ENCODE measurements at regions not wholly inside any gene's neighbourhood (a gene's known extent, or its start where the extent isn't known, plus 50 kb on each side); places are given as distances from the start of the nearest gene placed in this dataset.

DNA sequence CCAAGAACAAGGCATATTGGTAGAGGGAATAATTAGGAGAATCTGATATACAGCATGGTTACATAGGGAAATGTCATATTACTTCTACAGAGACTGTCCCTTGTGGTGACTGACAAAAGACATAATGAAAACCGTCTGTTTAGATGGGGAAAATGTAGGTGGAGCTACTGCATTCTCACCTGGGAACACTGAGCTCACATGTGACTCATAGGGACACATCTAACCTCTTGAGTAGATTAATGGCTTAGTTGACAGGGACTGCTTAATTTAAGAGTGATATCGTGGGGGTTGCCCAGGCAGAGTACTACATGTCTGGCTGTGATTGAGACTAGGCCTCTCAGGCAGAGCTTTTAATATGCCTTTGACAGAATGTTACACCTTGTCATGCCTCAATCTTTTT is 235.3 kb upstream of the ZFP64 start:
- TF ChIP-seq, protein P1, sequence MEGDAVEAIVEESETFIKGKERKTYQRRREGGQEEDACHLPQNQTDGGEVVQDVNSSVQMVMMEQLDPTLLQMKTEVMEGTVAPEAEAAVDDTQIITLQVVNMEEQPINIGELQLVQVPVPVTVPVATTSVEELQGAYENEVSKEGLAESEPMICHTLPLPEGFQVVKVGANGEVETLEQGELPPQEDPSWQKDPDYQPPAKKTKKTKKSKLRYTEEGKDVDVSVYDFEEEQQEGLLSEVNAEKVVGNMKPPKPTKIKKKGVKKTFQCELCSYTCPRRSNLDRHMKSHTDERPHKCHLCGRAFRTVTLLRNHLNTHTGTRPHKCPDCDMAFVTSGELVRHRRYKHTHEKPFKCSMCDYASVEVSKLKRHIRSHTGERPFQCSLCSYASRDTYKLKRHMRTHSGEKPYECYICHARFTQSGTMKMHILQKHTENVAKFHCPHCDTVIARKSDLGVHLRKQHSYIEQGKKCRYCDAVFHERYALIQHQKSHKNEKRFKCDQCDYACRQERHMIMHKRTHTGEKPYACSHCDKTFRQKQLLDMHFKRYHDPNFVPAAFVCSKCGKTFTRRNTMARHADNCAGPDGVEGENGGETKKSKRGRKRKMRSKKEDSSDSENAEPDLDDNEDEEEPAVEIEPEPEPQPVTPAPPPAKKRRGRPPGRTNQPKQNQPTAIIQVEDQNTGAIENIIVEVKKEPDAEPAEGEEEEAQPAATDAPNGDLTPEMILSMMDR (conservative IDR thresholded peaks at IDR 0.05; ENCODE audit: low read depth, low read length) = no peak
- TF ChIP-seq MXI1 (IDR thresholded peaks at IDR 0.05; ENCODE audit: borderline replicate concordance, low read depth, low read length) = no peak
- TF ChIP-seq POLR2A (IDR thresholded peaks at IDR 0.05; ENCODE audit: low read depth, low read length) = no peak
- TF ChIP-seq SMC3 (IDR thresholded peaks at IDR 0.05; ENCODE audit: low read depth, low read length) = no peak
- no peak for TF ChIP-seq RFX5 (IDR thresholded peaks at IDR 0.05; ENCODE audit: low read depth, low read length)
- no peak for TF ChIP-seq CHD1 (IDR thresholded peaks at IDR 0.05; ENCODE audit: low read depth, low read length)
- TF ChIP-seq FOS (IDR thresholded peaks at IDR 0.05; ENCODE audit: low read depth, low read length) = no peak
- no peak for TF ChIP-seq CEBPB (IDR thresholded peaks at IDR 0.05; ENCODE audit: low read depth, low read length)
- no peak for TF ChIP-seq RAD21 (IDR thresholded peaks at IDR 0.05; ENCODE audit: low read length)
- TF ChIP-seq NFE2L2 (IDR thresholded peaks at IDR 0.05; ENCODE audit: low read depth, low read length) = no peak
- no peak for TF ChIP-seq BHLHE40 (IDR thresholded peaks at IDR 0.05; ENCODE audit: low read depth, low read length)
- no peak for TF ChIP-seq MAFK (IDR thresholded peaks at IDR 0.05; ENCODE audit: low read depth, low read length)
- TF ChIP-seq, protein P2, sequence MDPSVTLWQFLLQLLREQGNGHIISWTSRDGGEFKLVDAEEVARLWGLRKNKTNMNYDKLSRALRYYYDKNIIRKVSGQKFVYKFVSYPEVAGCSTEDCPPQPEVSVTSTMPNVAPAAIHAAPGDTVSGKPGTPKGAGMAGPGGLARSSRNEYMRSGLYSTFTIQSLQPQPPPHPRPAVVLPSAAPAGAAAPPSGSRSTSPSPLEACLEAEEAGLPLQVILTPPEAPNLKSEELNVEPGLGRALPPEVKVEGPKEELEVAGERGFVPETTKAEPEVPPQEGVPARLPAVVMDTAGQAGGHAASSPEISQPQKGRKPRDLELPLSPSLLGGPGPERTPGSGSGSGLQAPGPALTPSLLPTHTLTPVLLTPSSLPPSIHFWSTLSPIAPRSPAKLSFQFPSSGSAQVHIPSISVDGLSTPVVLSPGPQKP (IDR thresholded peaks at IDR 0.05; ENCODE audit: borderline replicate concordance, low read depth, low read length) = no peak
- TF ChIP-seq RCOR1 (IDR thresholded peaks at IDR 0.05; ENCODE audit: insufficient replicate concordance, low read length) = no peak

Data from IMR-90 (cell line).